Endothelial cell of umbilical vein (primary cell): ENCODE measurements at regions not wholly inside any gene's neighbourhood (a gene's known extent, or its start where the extent isn't known, plus 50 kb on each side); places are given as distances from the start of the nearest gene placed in this dataset.

Experiments used
- CTCF ChIP-seq, 2 donors: IDR thresholded peaks; 1 replicate in 1 of 2; 2 replicates in 1 of 2; pipeline ENCODE4 v1.5.1; 2011; ENCODE audit warnings: low read length in 2 of 2, mild to moderate bottlenecking in 2 of 2, moderate library complexity in 2 of 2, control low read depth in 1 of 2, inconsistent platforms in 1 of 2, low read depth in 1 of 2; ENCODE audit not compliant: insufficient read depth in 1 of 2; ENCODE audit errors: extremely low read depth in 1 of 2
- EZH2 ChIP-seq: IDR thresholded peaks from 2 replicates; pipeline ENCODE4 v1.6.1; 2012; ENCODE audit warnings: borderline replicate concordance, low read depth, mild to moderate bottlenecking, moderate library complexity, low read length, inconsistent platforms; ENCODE audit not compliant: severe bottlenecking
- JUN ChIP-seq: IDR thresholded peaks from 2 replicates; pipeline ENCODE4 v1.6.1; 2011; ENCODE audit warnings: borderline replicate concordance, low read depth; ENCODE audit not compliant: insufficient read length, insufficient read depth
- MYC ChIP-seq: IDR thresholded peaks from one replicate; pipeline ENCODE4 v1.6.1; 2011; ENCODE audit warnings: mild to moderate bottlenecking, low read depth, low read length
- POLR2A ChIP-seq: IDR thresholded peaks from 2 replicates; pipeline ENCODE4 v1.6.1; 2012; ENCODE audit warnings: low read depth, mild to moderate bottlenecking, control low read depth, low read length
- POLR2AphosphoS5 ChIP-seq: IDR thresholded peaks from 2 replicates; pipeline ENCODE4 v1.6.1; 2012; ENCODE audit warnings: low read depth, mild to moderate bottlenecking, control low read depth, low read length, moderate library complexity; ENCODE audit not compliant: insufficient read depth

- TF ChIP-seq POLR2A (no peak), CTCF (IDR thresholded peaks at IDR 0.05; ENCODE audit: extremely low read depth in 1 of 2, insufficient read depth in 1 of 2, low read depth in 1 of 2, low read length in 2 of 2) (no peak), POLR2AphosphoS5 (no peak), JUN (no peak), EZH2 (no peak), MYC (no peak)
Measured at GRCh38 chr3:175980486-175981090, 1121.5 kb downstream of the NAALADL2 start.
